Mesenchymal stem cell (in vitro differentiated cells and primary cell): ENCODE measurements at regions not wholly inside any gene's neighbourhood (a gene's known extent, or its start where the extent isn't known, plus 50 kb on each side); places are given as distances from the start of the nearest gene placed in this dataset.

Experiments used
- DNase-seq: peaks from one replicate; pipeline ENCODE4 v3.0.0-alpha.2; 2013
- H2AFZ ChIP-seq: one replicate; pipeline ENCODE4 v1.6.1; 2013; ENCODE audit warnings: low read depth, mild to moderate bottlenecking, control low read depth, inconsistent platforms, low read length, moderate library complexity
- H2AK5ac ChIP-seq: 2 replicates; pipeline ENCODE4 v1.6.1; 2013; ENCODE audit warnings: low read length, moderate library complexity, mild to moderate bottlenecking, inconsistent platforms; ENCODE audit not compliant: severe bottlenecking
- H2BK120ac ChIP-seq: one replicate; pipeline ENCODE4 v1.6.1; 2013; ENCODE audit warnings: low read depth, mild to moderate bottlenecking, inconsistent platforms, low read length, moderate library complexity
- H2BK12ac ChIP-seq, 2 experiments: one replicate each; pipeline ENCODE4 v1.6.1; 2013; ENCODE audit warnings: inconsistent platforms in 2 of 2, low read length in 2 of 2, mild to moderate bottlenecking in 2 of 2, moderate library complexity in 2 of 2, control low read depth in 1 of 2
- H2BK15ac ChIP-seq: one replicate; pipeline ENCODE4 v1.6.1; 2013; ENCODE audit warnings: mild to moderate bottlenecking, low read depth, inconsistent platforms; ENCODE audit not compliant: poor library complexity, severe bottlenecking
- H2BK5ac ChIP-seq: 2 replicates; pipeline ENCODE4 v1.6.1; 2013; ENCODE audit warnings: low read depth, mild to moderate bottlenecking, low read length, control low read depth, inconsistent platforms; ENCODE audit not compliant: poor library complexity, severe bottlenecking
- H3K14ac ChIP-seq, 2 experiments: one replicate each; pipeline ENCODE4 v1.6.1; 2013; ENCODE audit warnings: inconsistent platforms in 2 of 2, low read length in 2 of 2, control low read depth in 1 of 2, mild to moderate bottlenecking in 1 of 2, moderate library complexity in 1 of 2
- H3K18ac ChIP-seq, 2 experiments: one replicate each; pipeline ENCODE4 v1.6.1; 2013; ENCODE audit warnings: inconsistent platforms in 2 of 2, low read length in 2 of 2, control low read depth in 1 of 2, low read depth in 1 of 2, mild to moderate bottlenecking in 1 of 2
- H3K23ac ChIP-seq, 2 experiments: one replicate each; pipeline ENCODE4 v1.6.1; 2013; ENCODE audit warnings: inconsistent platforms in 2 of 2, low read length in 2 of 2, mild to moderate bottlenecking in 2 of 2, moderate library complexity in 2 of 2, control low read depth in 1 of 2
- H3K27ac ChIP-seq: 2 replicates; pipeline ENCODE4 v1.5.1; 2013; ENCODE audit warnings: mild to moderate bottlenecking, moderate library complexity, low read length, control low read depth, inconsistent platforms; ENCODE audit not compliant: poor library complexity, severe bottlenecking
- H3K27me3 ChIP-seq, 2 experiments: 2 replicates each; pipeline versions ENCODE4 v1.6.1 to v1.7.0; 2013; ENCODE audit warnings: low read length in 2 of 2, mild to moderate bottlenecking in 2 of 2, moderate library complexity in 2 of 2, control low read depth in 1 of 2, inconsistent platforms in 1 of 2; ENCODE audit not compliant: control insufficient read depth in 1 of 2, insufficient read depth in 1 of 2
- H3K36me3 ChIP-seq, 2 experiments: 2 replicates each; pipeline versions ENCODE4 v1.6.1 to v1.7.0; 2013; ENCODE audit warnings: low read length in 2 of 2, control low read depth in 1 of 2, inconsistent platforms in 1 of 2, low read depth in 1 of 2, mild to moderate bottlenecking in 1 of 2; ENCODE audit not compliant: insufficient read depth in 2 of 2, control insufficient read depth in 1 of 2
- H3K4ac ChIP-seq, 2 experiments: one replicate each; pipeline ENCODE4 v1.6.1; 2013; ENCODE audit warnings: inconsistent platforms in 2 of 2, low read length in 2 of 2, mild to moderate bottlenecking in 2 of 2, moderate library complexity in 2 of 2, control low read depth in 1 of 2, low read depth in 1 of 2
- H3K4me1 ChIP-seq: 2 replicates; pipeline ENCODE4 v1.6.1; 2013; ENCODE audit warnings: low read depth, low read length, control low read depth; ENCODE audit not compliant: control insufficient read depth, insufficient read depth
- H3K4me2 ChIP-seq: 2 replicates; pipeline ENCODE4 v1.6.1; 2013; ENCODE audit warnings: low read length, mild to moderate bottlenecking, inconsistent platforms; ENCODE audit not compliant: poor library complexity, severe bottlenecking
- H3K4me3 ChIP-seq, 2 experiments: 2 replicates each; pipeline versions ENCODE4 v1.5.1 to v1.7.0; 2013; ENCODE audit warnings: low read length in 2 of 2, mild to moderate bottlenecking in 2 of 2, control low read depth in 1 of 2, low read depth in 1 of 2; ENCODE audit not compliant: insufficient read depth in 1 of 2
- H3K79me1 ChIP-seq: replicated peaks from 2 replicates; pipeline ENCODE4 v1.6.1; 2013; ENCODE audit warnings: mild to moderate bottlenecking, control low read depth, low read length, inconsistent platforms; ENCODE audit not compliant: poor library complexity, severe bottlenecking
- H3K9ac ChIP-seq: 2 replicates; pipeline ENCODE4 v1.7.0; 2013; ENCODE audit warnings: mild to moderate bottlenecking, low read length, moderate library complexity
- H3K9me3 ChIP-seq: 2 replicates; pipeline ENCODE4 v1.7.0; 2013; ENCODE audit warnings: mild to moderate bottlenecking, low read length; ENCODE audit not compliant: control insufficient read depth
- H4K8ac ChIP-seq: one replicate; pipeline ENCODE4 v1.6.1; 2013; ENCODE audit warnings: inconsistent platforms, mild to moderate bottlenecking, low read length, moderate library complexity
- H4K91ac ChIP-seq: one replicate; pipeline ENCODE4 v1.6.1; 2013; ENCODE audit warnings: mild to moderate bottlenecking, low read length, inconsistent platforms
- WGBS: methylation state at CpG from one replicate; pipeline ENCODE4 v1.1.7; 2013; ENCODE audit warnings: mixed read lengths; 5-methylcytosine and 5-hydroxymethylcytosine counted together

GRCh38 chr2:215881582-215881981 lies 131.8 kb downstream of the MREG start:
- H2BK15ac ChIP-seq = no peak overlapping the region
- H3K9me3 ChIP-seq = peaks cover 7% of the 10 kb centered on the region
- H3K79me1 ChIP-seq = no peaks in the 10 kb centered on the region
- no peak for DNase-seq
- no peak overlapping the region for H2AFZ ChIP-seq
- H3K4ac ChIP-seq = no peak overlapping the region
- H3K14ac ChIP-seq = no peak overlapping the region
- H4K91ac ChIP-seq = no peak overlapping the region
- no peak overlapping the region for H3K9ac ChIP-seq
- no peak overlapping the region for H3K4me2 ChIP-seq
- H2BK5ac ChIP-seq = no peak overlapping the region
- peaks cover 1% of the 10 kb centered on the region for H3K4me1 ChIP-seq
- H2BK120ac ChIP-seq = no peak overlapping the region
- no peak overlapping the region for H3K23ac ChIP-seq
- H3K27ac ChIP-seq = no peak overlapping the region
- no peak overlapping the region for H3K18ac ChIP-seq
- no peak overlapping the region for H2AK5ac ChIP-seq
- no peaks in the 10 kb centered on the region for H3K36me3 ChIP-seq
- no peak overlapping the region for H3K4me3 ChIP-seq
- no peak overlapping the region for H2BK12ac ChIP-seq
- no peaks in the 10 kb centered on the region for H3K27me3 ChIP-seq
- WGBS = 100% methylated on average over 1 of the region's 2 CpGs
- H4K8ac ChIP-seq = no peak overlapping the region

- Histone ChIP-seq H3K4me2 (no peak overlapping the region), H3K9ac (no peak overlapping the region), H3K36me3 (no peaks in the 10 kb centered on the region), H3K4ac (peak overlapping the region in 1 of 2 experiments; percentile 58), H2BK120ac (no peak overlapping the region), H3K27me3 (no peaks in the 10 kb centered on the region), H2BK12ac (peak overlapping the region in 1 of 2 experiments; percentile 54), H2BK15ac (peak overlapping the region; percentile 54), H4K8ac (no peak overlapping the region), H4K91ac (no peak overlapping the region), H2AFZ (no peak overlapping the region), H2AK5ac (no peak overlapping the region), H3K14ac (no peak overlapping the region), H3K9me3 (peaks cover 7% of the 10 kb centered on the region), H3K79me1 (no peaks in the 10 kb centered on the region), H3K4me3 (no peak overlapping the region), H3K23ac (no peak overlapping the region), H2BK5ac (no peak overlapping the region), H3K27ac (no peak overlapping the region), H3K4me1 (peaks cover 1% of the 10 kb centered on the region), H3K18ac (peak overlapping the region; percentile 8 to 45)
- DNase-seq = peak; percentile 49
- 67% methylated on average over 4 of the region's 4 CpGs for WGBS
These were observed 132.4 kb downstream of the MREG start for GRCh38 chr2:215880970-215881369.

GRCh38 chr2:215879977-215880940 lies 133.1 kb downstream of the MREG start:
- Histone ChIP-seq H3K23ac (no peak overlapping the region), H3K4me2 (no peak overlapping the region), H2AFZ (no peak overlapping the region), H4K8ac (no peak overlapping the region), H3K4me1 (peaks cover 1% of the 10 kb centered on the region), H2BK120ac (no peak overlapping the region), H3K36me3 (no peaks in the 10 kb centered on the region), H2BK12ac (peak overlapping the region; percentile 49 to 92), H4K91ac (no peak overlapping the region), H2BK5ac (no peak overlapping the region), H2AK5ac (no peak overlapping the region), H2BK15ac (peak overlapping the region; percentile 60), H3K79me1 (no peaks in the 10 kb centered on the region), H3K4me3 (no peak overlapping the region), H3K4ac (peak overlapping the region in 1 of 2 experiments; percentile 67), H3K9ac (no peak overlapping the region), H3K14ac (no peak overlapping the region), H3K27ac (no peak overlapping the region), H3K9me3 (peaks cover 7% of the 10 kb centered on the region), H3K27me3 (no peaks in the 10 kb centered on the region), H3K18ac (peak overlapping the region; percentile 72 to 84)
- peak; percentile 84 for DNase-seq
- WGBS = 60% methylated on average over 5 of the region's 8 CpGs

GRCh38 chr2:215879331-215879730 lies 134.0 kb downstream of the MREG start:
- Histone ChIP-seq H2AFZ (no peak overlapping the region), H3K4me1 (peaks cover 1% of the 10 kb centered on the region), H3K4me2 (no peak overlapping the region), H2BK12ac (no peak overlapping the region), H2BK120ac (peak overlapping the region; percentile 15), H3K4ac (no peak overlapping the region), H3K18ac (no peak overlapping the region), H3K27me3 (no peaks in the 10 kb centered on the region), H3K14ac (no peak overlapping the region), H3K36me3 (no peaks in the 10 kb centered on the region), H3K9me3 (peaks cover 7% of the 10 kb centered on the region), H3K4me3 (no peak overlapping the region), H3K27ac (no peak overlapping the region), H2AK5ac (no peak overlapping the region), H2BK5ac (no peak overlapping the region), H4K91ac (no peak overlapping the region), H3K9ac (no peak overlapping the region), H3K23ac (no peak overlapping the region), H4K8ac (no peak overlapping the region), H2BK15ac (no peak overlapping the region), H3K79me1 (no peaks in the 10 kb centered on the region)
- WGBS = 77% methylated on average over 1 of the region's 1 CpG
- DNase-seq = no peak
